ENCODE measurements at regions not wholly inside any gene's neighbourhood (a gene's known extent, or its start where the extent isn't known, plus 50 kb on each side); places are given as distances from the start of the nearest gene placed in this dataset.

- Histone ChIP-seq H2AFZ (ENCODE audit: low read depth, low read length) (no peak overlapping the region), H3K9me3 (replicated peaks; ENCODE audit: control insufficient read depth, insufficient read depth, low read length) (no peaks in the 10 kb centered on the region), H3K27me3 (ENCODE audit: control insufficient read depth in 2 of 2, insufficient read depth in 2 of 2, low read length in 2 of 2) (no peaks in the 10 kb centered on the region), H3K4me3 (replicated peaks in 1 of 3; ENCODE audit: insufficient read depth in 1 of 3, low read depth in 1 of 3, low read length in 3 of 3) (no peak overlapping the region), H3K27ac (ENCODE audit: insufficient read depth, low read depth, low read length) (no peak overlapping the region), H3K36me3 (ENCODE audit: control insufficient read depth in 2 of 2, extremely low read depth in 1 of 2, insufficient read depth in 2 of 2, low read length in 2 of 2) (no peaks in the 10 kb centered on the region), H3K9me1 (replicated peaks; ENCODE audit: control insufficient read depth, extremely low read depth, insufficient read depth, low read length) (no peaks in the 10 kb centered on the region), H3K4me2 (ENCODE audit: insufficient read depth, low read length) (no peak overlapping the region), H3K9ac (replicated peaks; ENCODE audit: extremely low read depth, insufficient read depth, low read length) (no peak overlapping the region), H4K20me1 (replicated peaks; ENCODE audit: control insufficient read depth, extremely low read depth, insufficient read depth, low read length) (no peaks in the 10 kb centered on the region), H3K79me2 (ENCODE audit: control insufficient read depth, insufficient read depth, low read length) (no peaks in the 10 kb centered on the region), H3K4me1 (ENCODE audit: control insufficient read depth, extremely low read depth, insufficient read depth, low read length) (peaks cover 4% of the 10 kb centered on the region)
- DNase-seq (ENCODE audit: low read depth, low spot score) (no peak), FAIRE-seq (no peak)
- no peak for TF ChIP-seq MAX (IDR thresholded peaks at IDR 0.05; ENCODE audit: insufficient read depth, insufficient read length)
- no peak for TF ChIP-seq JUN (IDR thresholded peaks at IDR 0.05; ENCODE audit: borderline replicate concordance, insufficient read depth, insufficient read length, low read depth)
- no peak for TF ChIP-seq EZH2 (IDR thresholded peaks at IDR 0.05; ENCODE audit: borderline replicate concordance, low read depth, low read length, severe bottlenecking)
- TF ChIP-seq, protein P1, sequence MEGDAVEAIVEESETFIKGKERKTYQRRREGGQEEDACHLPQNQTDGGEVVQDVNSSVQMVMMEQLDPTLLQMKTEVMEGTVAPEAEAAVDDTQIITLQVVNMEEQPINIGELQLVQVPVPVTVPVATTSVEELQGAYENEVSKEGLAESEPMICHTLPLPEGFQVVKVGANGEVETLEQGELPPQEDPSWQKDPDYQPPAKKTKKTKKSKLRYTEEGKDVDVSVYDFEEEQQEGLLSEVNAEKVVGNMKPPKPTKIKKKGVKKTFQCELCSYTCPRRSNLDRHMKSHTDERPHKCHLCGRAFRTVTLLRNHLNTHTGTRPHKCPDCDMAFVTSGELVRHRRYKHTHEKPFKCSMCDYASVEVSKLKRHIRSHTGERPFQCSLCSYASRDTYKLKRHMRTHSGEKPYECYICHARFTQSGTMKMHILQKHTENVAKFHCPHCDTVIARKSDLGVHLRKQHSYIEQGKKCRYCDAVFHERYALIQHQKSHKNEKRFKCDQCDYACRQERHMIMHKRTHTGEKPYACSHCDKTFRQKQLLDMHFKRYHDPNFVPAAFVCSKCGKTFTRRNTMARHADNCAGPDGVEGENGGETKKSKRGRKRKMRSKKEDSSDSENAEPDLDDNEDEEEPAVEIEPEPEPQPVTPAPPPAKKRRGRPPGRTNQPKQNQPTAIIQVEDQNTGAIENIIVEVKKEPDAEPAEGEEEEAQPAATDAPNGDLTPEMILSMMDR (IDR thresholded peaks at IDR 0.05; ENCODE audit: extremely low read depth in 1 of 2, insufficient read depth in 1 of 2, low read depth in 1 of 2, low read length in 2 of 2), result no peak
- TF ChIP-seq POLR2A (IDR thresholded peaks at IDR 0.05; ENCODE audit: low read depth, low read length), result no peak
- no peak for TF ChIP-seq GATA2 (IDR thresholded peaks at IDR 0.05; ENCODE audit: insufficient read depth, insufficient read length, low read depth, low read length)
- no peak for TF ChIP-seq FOS (IDR thresholded peaks at IDR 0.05; ENCODE audit: borderline replicate concordance, insufficient read depth, low read length)
- TF ChIP-seq MYC (IDR thresholded peaks at IDR 0.05; ENCODE audit: low read depth, low read length), result no peak
- no peak for TF ChIP-seq POLR2AphosphoS5 (IDR thresholded peaks at IDR 0.05; ENCODE audit: insufficient read depth, low read depth, low read length)
- ChIA-PET POLR2A (no interaction called here), CTCF (interaction anchor here (1.3 kb wide), 1 partner anchor 15 kb away, joined by 3 read pairs; no protein-coding TSS in a partner anchor)
- no TSS peak for BruUV-seq (replicated peaks)
- dilution Hi-C loops (cut with MboI; ENCODE audit: extremely low pct_ligation_motif_present, low sequenced_read_pairs), result no loop called here
- intact Hi-C loops (cut with micrococcal nuclease), result no loop called here
These were observed 91.7 kb upstream of the LPP start for GRCh38 chr3:188062216-188062615.
